H9 (cell line): ENCODE measurements at regions not wholly inside any gene's neighbourhood (a gene's known extent, or its start where the extent isn't known, plus 50 kb on each side); places are given as distances from the start of the nearest gene placed in this dataset.

Experiments
- DNase-seq: peaks from one replicate; pipeline ENCODE4 v3.0.0-alpha.2; 2017
- H2AFZ ChIP-seq: one replicate; pipeline ENCODE4 v1.6.1; 2013; ENCODE audit warnings: mild to moderate bottlenecking, low read length, control low read depth, moderate library complexity
- H2AK5ac ChIP-seq: 2 replicates; pipeline ENCODE4 v1.6.1; 2013; ENCODE audit warnings: low read length, control low read depth, mixed read lengths; ENCODE audit not compliant: insufficient read length
- H2BK120ac ChIP-seq: one replicate; pipeline ENCODE4 v1.6.1; 2013; ENCODE audit warnings: low read depth, mild to moderate bottlenecking, low read length, control low read depth, inconsistent platforms; ENCODE audit not compliant: poor library complexity, severe bottlenecking
- H2BK12ac ChIP-seq: 2 replicates; pipeline ENCODE4 v1.6.1; 2013; ENCODE audit warnings: low read length, control low read depth, mixed read lengths, low read depth; ENCODE audit not compliant: insufficient read length
- H2BK15ac ChIP-seq: 2 replicates; pipeline ENCODE4 v1.6.1; 2013; ENCODE audit warnings: low read depth, low read length, control low read depth
- H2BK20ac ChIP-seq: one replicate; pipeline ENCODE4 v1.6.1; 2013; ENCODE audit warnings: low read depth, mild to moderate bottlenecking, low read length, control low read depth, inconsistent platforms; ENCODE audit not compliant: poor library complexity, severe bottlenecking
- H2BK5ac ChIP-seq: 2 replicates; pipeline ENCODE4 v1.6.1; 2013; ENCODE audit warnings: low read length, control low read depth, mixed read lengths; ENCODE audit not compliant: insufficient read length
- H3K14ac ChIP-seq: 2 replicates; pipeline ENCODE4 v1.6.1; 2013; ENCODE audit warnings: low read length, control low read depth; ENCODE audit not compliant: insufficient read depth
- H3K18ac ChIP-seq: 2 replicates; pipeline ENCODE4 v1.6.1; 2013; ENCODE audit warnings: low read depth, mild to moderate bottlenecking, mixed read lengths, low read length, control low read depth; ENCODE audit not compliant: insufficient read length
- H3K23ac ChIP-seq: 2 replicates; pipeline ENCODE4 v1.6.1; 2013; ENCODE audit warnings: low read length, control low read depth, mixed read lengths, low read depth; ENCODE audit not compliant: insufficient read length
- H3K23me2 ChIP-seq: 2 replicates; pipeline ENCODE4 v1.6.1; 2013; ENCODE audit warnings: low read depth, mild to moderate bottlenecking, mixed read lengths, low read length, control low read depth; ENCODE audit not compliant: insufficient read length, poor library complexity, severe bottlenecking
- H3K27ac ChIP-seq: 2 replicates; pipeline ENCODE4 v1.5.1; 2013; ENCODE audit warnings: low read length, control low read depth, mixed read lengths, low read depth; ENCODE audit not compliant: insufficient read length
- H3K27me3 ChIP-seq: 2 replicates; pipeline ENCODE4 v1.6.1; 2013; ENCODE audit warnings: low read length, control low read depth, inconsistent platforms; ENCODE audit not compliant: insufficient read depth
- H3K4ac ChIP-seq: 2 replicates; pipeline ENCODE4 v1.6.1; 2013; ENCODE audit warnings: low read depth, mild to moderate bottlenecking, control low read depth, inconsistent platforms, low read length, moderate library complexity
- H3K4me1 ChIP-seq: 2 replicates; pipeline ENCODE4 v1.6.1; 2013; ENCODE audit warnings: low read length, control low read depth, inconsistent platforms; ENCODE audit not compliant: insufficient read depth
- H3K4me2 ChIP-seq: 2 replicates; pipeline ENCODE4 v1.6.1; 2013; ENCODE audit warnings: low read length, control low read depth, mixed read lengths; ENCODE audit not compliant: insufficient read length, insufficient read depth
- H3K56ac ChIP-seq: 2 replicates; pipeline ENCODE4 v1.6.1; 2013; ENCODE audit warnings: low read depth, mild to moderate bottlenecking, mixed read lengths, low read length, control low read depth; ENCODE audit not compliant: insufficient read length
- H3K79me1 ChIP-seq: 2 replicates; pipeline ENCODE4 v1.6.1; 2013; ENCODE audit warnings: low read depth, mild to moderate bottlenecking, moderate library complexity, low read length, control low read depth, inconsistent platforms; ENCODE audit not compliant: insufficient read depth, poor library complexity, severe bottlenecking
- H3K79me2 ChIP-seq: 2 replicates; pipeline ENCODE4 v1.6.1; 2013; ENCODE audit warnings: low read length, control low read depth, inconsistent platforms; ENCODE audit not compliant: insufficient read depth
- H3K9ac ChIP-seq: 2 replicates; pipeline ENCODE4 v1.6.1; 2013; ENCODE audit warnings: low read length, control low read depth, mixed read lengths; ENCODE audit not compliant: insufficient read length; ENCODE audit errors: extremely low read depth
- H3K9me3 ChIP-seq: one replicate; pipeline ENCODE4 v1.6.1; 2013; ENCODE audit warnings: low read depth, low read length, inconsistent platforms; ENCODE audit not compliant: control insufficient read depth
- H3T11ph ChIP-seq: one replicate; pipeline ENCODE4 v1.6.1; 2013; ENCODE audit warnings: mild to moderate bottlenecking, low read length, control low read depth, inconsistent platforms
- H4K20me1 ChIP-seq: one replicate; pipeline ENCODE4 v1.6.1; 2013; ENCODE audit not compliant: control insufficient read depth, insufficient read length, insufficient read depth
- H4K5ac ChIP-seq: 2 replicates; pipeline ENCODE4 v1.6.1; 2013; ENCODE audit warnings: low read depth, mild to moderate bottlenecking, mixed read lengths, low read length, control low read depth; ENCODE audit not compliant: insufficient read length
- H4K8ac ChIP-seq: replicated peaks from 2 replicates; pipeline ENCODE4 v1.6.1; 2013; ENCODE audit warnings: low read length, control low read depth, mixed read lengths, low read depth; ENCODE audit not compliant: insufficient read length
- H4K91ac ChIP-seq: 2 replicates; pipeline ENCODE4 v1.6.1; 2013; ENCODE audit warnings: low read depth, mild to moderate bottlenecking, moderate library complexity, mixed read lengths, low read length, control low read depth; ENCODE audit not compliant: insufficient read length
- H3K27ac Mint-ChIP-seq, 3 experiments: 2 replicates in 2 of 3; 3 replicates in 1 of 3; pipeline ENCODE4 v1.8.0; 2020 to 2021; ENCODE audit warnings: mixed read lengths in 3 of 3, mild to moderate bottlenecking in 1 of 3, moderate library complexity in 1 of 3
- H3K27me3 Mint-ChIP-seq: 2 replicates; pipeline ENCODE4 v1.8.0; 2021; ENCODE audit warnings: low read depth, mild to moderate bottlenecking, moderate library complexity, mixed read lengths
- H3K36me3 Mint-ChIP-seq, 3 experiments: 2 replicates in 2 of 3; 3 replicates in 1 of 3; pipeline ENCODE4 v1.8.0; 2020 to 2021; ENCODE audit warnings: low read depth in 3 of 3, mixed read lengths in 3 of 3; ENCODE audit not compliant: insufficient read depth in 1 of 3
- H3K4me1 Mint-ChIP-seq, 2 experiments: 2 replicates each; pipeline ENCODE4 v1.8.0; 2020; ENCODE audit warnings: mixed read lengths in 2 of 2
- H3K4me3 Mint-ChIP-seq, 2 experiments: 2 replicates in 1 of 2; 3 replicates in 1 of 2; pipeline ENCODE4 v1.8.0; 2020 to 2021; ENCODE audit warnings: mild to moderate bottlenecking in 2 of 2, mixed read lengths in 2 of 2, moderate library complexity in 1 of 2
- H3K9me3 Mint-ChIP-seq, 2 experiments: 2 replicates in 1 of 2; 3 replicates in 1 of 2; pipeline ENCODE4 v1.8.0; 2020; ENCODE audit warnings: mild to moderate bottlenecking in 2 of 2, mixed read lengths in 2 of 2, moderate library complexity in 1 of 2
- CTCF ChIP-seq: fragments of 200-600 bp; sonication (generic); conservative IDR thresholded peaks from 3 replicates; pipeline ENCODE4 v1.8.0; 2021; ENCODE audit warnings: antibody characterized with exemption, mild to moderate bottlenecking
- WGBS: extraction: QIAGEN DNeasy Blood & Tissue Kit; methylation state at CpG from one replicate; pipeline ENCODE4 v1.1.7; 2013; ENCODE audit warnings: missing lambda C conversion rate, low lambda C conversion rate, mixed read lengths; ENCODE audit not compliant: insufficient read length; ENCODE audit errors: extremely low coverage; 5-methylcytosine and 5-hydroxymethylcytosine counted together

- no peak overlapping the region for H3K9ac ChIP-seq
- no peak overlapping the region for H4K8ac ChIP-seq
- TF ChIP-seq CTCF, result no peak
- no peaks in the 10 kb centered on the region for H4K20me1 ChIP-seq
- H3K36me3 Mint-ChIP-seq, result no peaks in the 10 kb centered on the region
- H3K18ac ChIP-seq, result no peak overlapping the region
- no peaks in the 10 kb centered on the region for H3K79me1 ChIP-seq
- H3K56ac ChIP-seq, result no peak overlapping the region
- peaks cover 6 to 13% of the 10 kb centered on the region in 2 experiments for H3K4me1 Mint-ChIP-seq
- no peak overlapping the region for H2BK20ac ChIP-seq
- DNase-seq, result no peak
- no peak overlapping the region for H2BK5ac ChIP-seq
- no peak overlapping the region for H2BK15ac ChIP-seq
- H2BK120ac ChIP-seq, result no peak overlapping the region
- no peak overlapping the region for H3T11ph ChIP-seq
- H3K23me2 ChIP-seq, result no peaks in the 10 kb centered on the region
- no peaks in the 10 kb centered on the region for H3K9me3 ChIP-seq
- whole genome bisulfite sequencing, result no CpG with 5 or more reads among the region's 2 CpGs
- H3K23ac ChIP-seq, result no peak overlapping the region
- H3K4me1 ChIP-seq, result no peaks in the 10 kb centered on the region
- no peak overlapping the region for H2AFZ ChIP-seq
- no peak overlapping the region for H3K4me2 ChIP-seq
- H4K5ac ChIP-seq, result no peak overlapping the region
- no peaks in the 10 kb centered on the region for H3K27me3 ChIP-seq
- no peak overlapping the region for H3K14ac ChIP-seq
- H2AK5ac ChIP-seq, result no peak overlapping the region
- H4K91ac ChIP-seq, result no peak overlapping the region
- no peak overlapping the region for H3K4me3 Mint-ChIP-seq
- no peaks in the 10 kb centered on the region for H3K9me3 Mint-ChIP-seq
- no peaks in the 10 kb centered on the region for H3K27me3 Mint-ChIP-seq
- H3K27ac ChIP-seq, result no peak overlapping the region
- H3K27ac Mint-ChIP-seq, result 0 out of 7 replicates have a peak overlapping the region, but pooled peaks of 1 of the 3 experiments have one; percentile 21
- H2BK12ac ChIP-seq, result no peak overlapping the region
- H3K79me2 ChIP-seq, result no peaks in the 10 kb centered on the region
- H3K4ac ChIP-seq, result no peak overlapping the region
Measured at GRCh38 chr1:94741510-94741909, 78.6 kb upstream of the SLC44A3 start.
